Caki2 (cell line): ENCODE measurements at regions not wholly inside any gene's neighbourhood (a gene's known extent, or its start where the extent isn't known, plus 50 kb on each side); places are given as distances from the start of the nearest gene placed in this dataset.
"Not testable (repeated sequence)": the region's sequence is repeated elsewhere in the genome, so short reads cannot be mapped to it uniquely, and the experiment has no call there.

ENCODE experiments used
- DNase-seq: peaks from one replicate; pipeline ENCODE4 v3.0.0-alpha.2; 2015; ENCODE audit warnings: low read depth
- in situ Hi-C: cut with HindIII; loops from 2 replicates; pipeline ENCODE4 v1.10.0; 2016; ENCODE audit warnings: low sequenced_read_pairs, low pct_unique_long_range_greater_than_20kb, mixed read lengths

- in situ Hi-C loops = no loop called here
- DNase-seq = no peak
Measured at GRCh38 chr9:19665146-19665863, 123.5 kb downstream of the SLC24A2 start.

- DNase-seq = no peak
- in situ Hi-C loops = no loop called here
Measured at GRCh38 chr9:19663570-19663969, 125.3 kb downstream of the SLC24A2 start.

- in situ Hi-C loops = no loop called here
- no peak for DNase-seq
Measured at GRCh38 chr9:19662213-19662612, 126.6 kb downstream of the SLC24A2 start.

- DNase-seq = no peak
- in situ Hi-C loops = no loop called here
Measured at GRCh38 chr9:19660019-19660418, 128.8 kb downstream of the SLC24A2 start.

- in situ Hi-C loops = no loop called here
- no peak for DNase-seq
Measured at GRCh38 chr9:19656704-19657103, 132.1 kb downstream of the SLC24A2 start.

GRCh38 chr9:19651681-19652080, 137.2 kb downstream of the SLC24A2 start:
- in situ Hi-C loops = no loop called here
- DNase-seq = no peak

GRCh38 chr9:19650312-19650711, 138.5 kb downstream of the SLC24A2 start:
- in situ Hi-C loops = no loop called here
- DNase-seq = no peak

- in situ Hi-C loops = no loop called here
- no peak for DNase-seq
Measured at GRCh38 chr9:19649336-19650041, 139.3 kb downstream of the SLC24A2 start.

- in situ Hi-C loops = no loop called here
- no peak for DNase-seq
Measured at GRCh38 chr9:19648672-19649071, 140.2 kb downstream of the SLC24A2 start.

GRCh38 chr9:19643875-19644274, 145.0 kb downstream of the SLC24A2 start:
- in situ Hi-C loops = no loop called here
- no peak for DNase-seq

GRCh38 chr9:19642256-19642655, 146.6 kb downstream of the SLC24A2 start:
- in situ Hi-C loops = no loop called here
- no peak for DNase-seq

GRCh38 chr9:19641046-19641445, 147.8 kb downstream of the SLC24A2 start:
- DNase-seq = no peak
- in situ Hi-C loops = no loop called here

GRCh38 chr9:19640014-19640413, 148.8 kb downstream of the SLC24A2 start:
- in situ Hi-C loops = no loop called here
- DNase-seq = no peak

GRCh38 chr9:19637084-19637483, 151.8 kb downstream of the SLC24A2 start:
- in situ Hi-C loops = no loop called here
- no peak for DNase-seq

- in situ Hi-C loops = no loop called here
- DNase-seq = no peak
Measured at GRCh38 chr9:19634881-19635280, 154.0 kb downstream of the SLC24A2 start.

GRCh38 chr9:19631181-19631580, 157.7 kb downstream of the SLC24A2 start:
- in situ Hi-C loops = no loop called here
- DNase-seq = no peak

- in situ Hi-C loops = no loop called here
- no peak for DNase-seq
Measured at GRCh38 chr9:19630760-19631159, 158.1 kb downstream of the SLC24A2 start.

- DNase-seq = no peak
- in situ Hi-C loops = no loop called here
Measured at GRCh38 chr9:19629488-19629887, 159.3 kb downstream of the SLC24A2 start.

GRCh38 chr9:19625426-19625825, 163.4 kb downstream of the SLC24A2 start:
- DNase-seq, in situ Hi-C loops: not testable (repeated sequence)

- no peak for DNase-seq
- in situ Hi-C loops = no loop called here
Measured at GRCh38 chr9:19624519-19624918, 164.3 kb downstream of the SLC24A2 start.
